Neural progenitor cell (in vitro differentiated cells): ENCODE measurements at regions not wholly inside any gene's neighbourhood (a gene's known extent, or its start where the extent isn't known, plus 50 kb on each side); places are given as distances from the start of the nearest gene placed in this dataset.

ENCODE experiments used
- DNase-seq: peaks from one replicate; pipeline ENCODE4 v3.0.0-alpha.2; 2016; ENCODE audit warnings: low spot score
- H2AFZ ChIP-seq: fragments of 200-600 bp; sonication (generic); replicated peaks from 2 replicates; pipeline ENCODE4 v1.6.1; 2016; ENCODE audit warnings: antibody characterized with exemption
- H3F3A ChIP-seq: fragments of 200-600 bp; sonication (generic); 2 replicates; pipeline ENCODE4 v1.6.1; 2016; ENCODE audit warnings: antibody characterized with exemption, low read depth
- H3K27ac ChIP-seq: fragments of 200-600 bp; sonication (generic); 2 replicates; pipeline ENCODE4 v1.5.1; 2016; ENCODE audit warnings: mild to moderate bottlenecking
- H3K27me3 ChIP-seq: fragments of 200-600 bp; sonication (generic); 2 replicates; pipeline ENCODE4 v1.6.1; 2016; ENCODE audit warnings: mild to moderate bottlenecking, moderate library complexity
- H3K36me3 ChIP-seq: fragments of 200-600 bp; sonication (generic); 2 replicates; pipeline ENCODE4 v1.5.1; 2016
- H3K4me1 ChIP-seq: fragments of 200-600 bp; sonication (generic); 2 replicates; pipeline ENCODE4 v1.6.1; 2016; ENCODE audit warnings: mixed run types
- H3K4me2 ChIP-seq: fragments of 200-600 bp; sonication (generic); 2 replicates; pipeline ENCODE4 v1.6.1; 2016
- H3K4me3 ChIP-seq: fragments of 200-600 bp; sonication (generic); 2 replicates; pipeline ENCODE4 v1.5.1; 2016
- H3K79me2 ChIP-seq: fragments of 200-600 bp; sonication (generic); 2 replicates; pipeline ENCODE4 v1.6.1; 2016; ENCODE audit warnings: low read depth
- H3K9ac ChIP-seq: fragments of 200-600 bp; sonication (generic); 2 replicates; pipeline ENCODE4 v1.6.1; 2016
- H3K9me3 ChIP-seq: fragments of 200-600 bp; sonication (generic); 2 replicates; pipeline ENCODE4 v1.5.1; 2016; ENCODE audit warnings: low read depth
- H4K20me1 ChIP-seq: fragments of 200-600 bp; sonication (generic); 2 replicates; pipeline ENCODE4 v1.6.1; 2016; ENCODE audit warnings: low read depth
- H3K27ac Mint-ChIP-seq: 3 replicates; pipeline ENCODE4 v1.8.0; 2021; ENCODE audit warnings: mixed read lengths
- H3K27me3 Mint-ChIP-seq: 2 replicates; pipeline ENCODE4 v1.8.0; 2022; ENCODE audit warnings: low read depth, mild to moderate bottlenecking, inconsistent platforms, moderate library complexity, mixed read lengths; ENCODE audit not compliant: insufficient read depth
- H3K36me3 Mint-ChIP-seq: 3 replicates; pipeline ENCODE4 v1.8.0; 2021; ENCODE audit warnings: mixed read lengths
- H3K4me1 Mint-ChIP-seq: 3 replicates; pipeline ENCODE4 v1.8.0; 2021; ENCODE audit warnings: mixed read lengths
- H3K4me3 Mint-ChIP-seq: 3 replicates; pipeline ENCODE4 v1.8.0; 2021; ENCODE audit warnings: mild to moderate bottlenecking, moderate library complexity, mixed read lengths
- H3K9me3 Mint-ChIP-seq: 3 replicates; pipeline ENCODE4 v1.8.0; 2020; ENCODE audit warnings: mixed read lengths
- CTCF ChIP-seq: fragments of 200-600 bp; sonication (generic); IDR thresholded peaks from 2 replicates; pipeline ENCODE4 v1.5.1; 2017; ENCODE audit warnings: antibody characterized with exemption, mild to moderate bottlenecking
- EZH2 ChIP-seq: fragments of 200-600 bp; sonication (generic); IDR thresholded peaks from 2 replicates; pipeline ENCODE4 v1.6.1; 2017; ENCODE audit warnings: antibody characterized with exemption, mild to moderate bottlenecking, moderate library complexity
- EZH2phosphoT487 ChIP-seq: fragments of 200-600 bp; sonication (generic); IDR thresholded peaks from 2 replicates; pipeline ENCODE4 v1.6.1; 2017; ENCODE audit warnings: antibody characterized with exemption

DNA sequence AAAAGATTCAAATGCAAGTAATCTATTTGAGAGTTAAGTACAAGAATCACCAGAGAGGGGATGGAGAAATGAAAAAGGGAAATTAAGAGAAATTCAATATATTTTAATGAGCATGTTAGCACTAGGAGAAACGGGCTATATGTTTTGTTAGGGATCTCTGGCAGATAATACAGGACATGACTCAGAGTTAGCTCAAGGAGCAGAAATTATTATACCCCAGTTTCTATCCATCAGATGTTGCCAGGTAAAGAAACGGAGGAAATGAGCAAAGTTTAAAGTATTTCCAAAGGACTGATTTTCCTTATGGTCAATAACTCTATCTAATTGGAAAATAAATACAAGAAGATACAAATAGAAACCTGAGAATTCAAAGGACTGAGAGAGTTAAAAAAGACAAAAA lies 867.6 kb downstream of the TRAM1L1 start:
- no peak overlapping the region for H3K27ac Mint-ChIP-seq
- H3K9ac ChIP-seq, result no peak overlapping the region

DNA sequence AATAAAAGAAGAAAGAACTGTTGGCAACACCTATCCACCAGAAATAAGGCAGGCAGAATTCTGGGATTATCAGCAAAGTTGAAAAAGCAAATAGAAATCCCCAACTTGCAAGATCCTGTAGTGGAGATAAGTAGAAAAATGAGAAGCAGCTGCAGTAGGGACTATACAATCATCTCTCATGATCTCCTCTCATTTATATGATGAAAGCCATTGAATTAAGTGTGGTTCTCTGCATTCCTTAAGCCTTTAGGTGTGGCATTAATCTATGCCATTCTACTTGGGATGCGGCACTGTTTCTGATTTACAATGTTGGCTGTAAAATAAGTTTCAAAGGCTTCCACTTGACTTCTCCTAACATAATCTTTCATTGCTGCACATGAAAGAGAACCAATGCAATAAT lies 869.8 kb downstream of the TRAM1L1 start:
- TF ChIP-seq CTCF, result no peak
- TF ChIP-seq EZH2, result no peak
- TF ChIP-seq EZH2phosphoT487, result no peak
- H3K27me3 Mint-ChIP-seq, result no peaks in the 10 kb centered on the region
- no peak overlapping the region for H3K9ac ChIP-seq
- H3K4me3 ChIP-seq, result no peak overlapping the region
- H3K36me3 Mint-ChIP-seq, result no peaks in the 10 kb centered on the region
- no peaks in the 10 kb centered on the region for H3K4me1 Mint-ChIP-seq
- H3K4me3 Mint-ChIP-seq, result no peak overlapping the region
- H4K20me1 ChIP-seq, result no peaks in the 10 kb centered on the region
- no peaks in the 10 kb centered on the region for H3K9me3 ChIP-seq
- H3K4me1 ChIP-seq, result no peaks in the 10 kb centered on the region
- no peak overlapping the region for H2AFZ ChIP-seq
- H3K36me3 ChIP-seq, result no peaks in the 10 kb centered on the region
- H3K79me2 ChIP-seq, result no peaks in the 10 kb centered on the region
- H3K27ac ChIP-seq, result no peak overlapping the region
- no peak for DNase-seq
- no peaks in the 10 kb centered on the region for H3K9me3 Mint-ChIP-seq
- no peak overlapping the region for H3K4me2 ChIP-seq
- H3K27ac Mint-ChIP-seq, result no peak overlapping the region
- H3F3A ChIP-seq, result no peaks in the 10 kb centered on the region
- H3K27me3 ChIP-seq, result no peaks in the 10 kb centered on the region

More for the DNA sequence above, 867.6 kb downstream of the TRAM1L1 start:
- Histone ChIP-seq H3K4me2 (no peak overlapping the region), H2AFZ (no peak overlapping the region), H3K36me3 (no peaks in the 10 kb centered on the region), H3K27ac (no peak overlapping the region), H3K4me1 (no peaks in the 10 kb centered on the region), H3K27me3 (no peaks in the 10 kb centered on the region), H3F3A (no peaks in the 10 kb centered on the region), H3K4me3 (no peak overlapping the region), H3K79me2 (no peaks in the 10 kb centered on the region), H3K9me3 (no peaks in the 10 kb centered on the region), H4K20me1 (no peaks in the 10 kb centered on the region)
- H3K4me1 Mint-ChIP-seq, result peaks cover 2% of the 10 kb centered on the region
- DNase-seq, result no peak
- no peaks in the 10 kb centered on the region for H3K9me3 Mint-ChIP-seq
- H3K36me3 Mint-ChIP-seq, result no peaks in the 10 kb centered on the region
- H3K4me3 Mint-ChIP-seq, result no peak overlapping the region
- H3K27me3 Mint-ChIP-seq, result no peaks in the 10 kb centered on the region
- no peak for TF ChIP-seq CTCF
- TF ChIP-seq EZH2, result no peak
- TF ChIP-seq EZH2phosphoT487, result no peak

GRCh38 chr4:116202524-116202923 lies 882.9 kb downstream of the TRAM1L1 start:
- TF ChIP-seq CTCF (no peak), EZH2phosphoT487 (no peak), EZH2 (no peak)
- Histone ChIP-seq H3K4me1 (no peaks in the 10 kb centered on the region), H3K9ac (no peak overlapping the region), H4K20me1 (no peaks in the 10 kb centered on the region), H3K27ac (no peak overlapping the region), H2AFZ (no peak overlapping the region), H3F3A (no peaks in the 10 kb centered on the region), H3K36me3 (no peaks in the 10 kb centered on the region), H3K79me2 (no peaks in the 10 kb centered on the region), H3K4me3 (no peak overlapping the region), H3K9me3 (no peaks in the 10 kb centered on the region), H3K4me2 (no peak overlapping the region), H3K27me3 (no peaks in the 10 kb centered on the region)
- Mint-ChIP-seq H3K27ac (no peak overlapping the region), H3K4me1 (no peaks in the 10 kb centered on the region), H3K36me3 (no peaks in the 10 kb centered on the region), H3K9me3 (no peaks in the 10 kb centered on the region), H3K4me3 (no peak overlapping the region), H3K27me3 (no peaks in the 10 kb centered on the region)
- no peak for DNase-seq
